Body of pancreas (tissue), 4 donors: ENCODE measurements at regions not wholly inside any gene's neighbourhood (a gene's known extent, or its start where the extent isn't known, plus 50 kb on each side); places are given as distances from the start of the nearest gene placed in this dataset.

Experiments used
- ATAC-seq: fragments of 150-250 bp; one replicate; pipeline ENCODE4 v1.9.1; 2016
- DNase-seq, 4 donors: peaks; one replicate each; pipeline ENCODE4 v3.0.0-alpha.2; 2019
- H3K27ac ChIP-seq, 4 donors: fragments of 200-600 bp; sonication (generic); 1 replicate in 3 of 4; 2 replicates in 1 of 4; pipeline versions ENCODE4 v1.5.1 to v1.6.1; 2016 to 2019; ENCODE audit warnings: mild to moderate bottlenecking in 1 of 4, mixed read lengths in 1 of 4, moderate library complexity in 1 of 4
- H3K27me3 ChIP-seq, 2 donors: fragments of 200-600 bp; sonication (generic); one replicate each; pipeline ENCODE4 v1.6.0; 2016; ENCODE audit warnings: mild to moderate bottlenecking in 1 of 2
- H3K36me3 ChIP-seq, 2 donors: fragments of 200-600 bp; sonication (generic); replicated peaks in 1 of 2; 2 replicates each; pipeline ENCODE4 v1.5.1; 2016; ENCODE audit warnings: low read depth in 2 of 2; ENCODE audit not compliant: insufficient read depth in 1 of 2
- H3K4me1 ChIP-seq: fragments of 200-600 bp; sonication (generic); one replicate; pipeline ENCODE4 v1.6.0; 2016
- H3K4me3 ChIP-seq, 2 donors: fragments of 200-600 bp; sonication (generic); 1 replicate in 1 of 2; 2 replicates in 1 of 2; pipeline ENCODE4 v1.5.1; 2016 to 2019
- H3K9me3 ChIP-seq, 3 donors: fragments of 200-600 bp; sonication (generic); 1 replicate in 2 of 3; 2 replicates in 1 of 3; pipeline ENCODE4 v1.5.1; 2016
- POLR2A ChIP-seq, 3 donors: fragments of 450-650 bp; IDR thresholded peaks; one replicate each; pipeline ENCODE4 v1.6.1; 2016; ENCODE audit warnings: antibody characterized with exemption in 3 of 3, mild to moderate bottlenecking in 2 of 3
- WGBS, 2 donors: methylation state at CpG; one replicate each; pipeline ENCODE4 v1.1.5; 2017; 5-methylcytosine and 5-hydroxymethylcytosine counted together
- intact Hi-C: fragments of 100-400 bp; cut with DNase I; formaldehyde crosslinking; loops from one replicate; pipeline ENCODE4 v1.15.1; 2023
- TF ChIP-seq, protein P1 (sequence below), 7 experiments: fragments of 450-650 bp in 4 of 7; fragments of 200-600 bp in 3 of 7; sonication (generic) in 3 of 7; IDR thresholded peaks; one replicate each; pipeline ENCODE4 v1.5.1; 2016 to 2019; ENCODE audit warnings: antibody characterized with exemption in 7 of 7

DNA sequence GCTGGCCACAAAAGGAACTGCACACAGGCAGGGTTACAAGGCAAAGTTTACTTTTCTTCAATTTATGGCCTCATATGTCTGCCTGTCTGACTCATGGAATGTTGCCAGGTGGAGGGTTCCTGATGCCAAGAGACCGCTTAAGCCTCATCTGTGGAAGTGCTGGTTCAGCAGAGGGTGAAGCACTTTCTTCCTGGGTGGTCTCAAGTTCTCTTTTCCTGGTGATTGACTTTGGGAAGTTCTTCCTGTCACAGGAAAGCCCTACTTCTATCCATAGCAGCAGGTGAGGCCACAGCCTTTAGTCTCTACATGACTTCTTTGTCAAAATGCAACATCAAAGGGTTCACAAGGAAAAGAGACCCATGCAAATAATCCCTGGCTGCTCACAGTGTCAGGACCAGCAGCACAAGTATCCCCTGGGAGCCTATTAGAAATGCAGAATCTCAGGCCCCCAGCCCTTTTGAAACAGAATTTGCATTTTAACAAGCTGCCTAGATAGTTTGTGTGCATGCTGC, 81.4 kb upstream of the IGFBP7 start:
- ATAC-seq (peak; percentile 38), DNase-seq (peak; percentile 8 to 52 (median 34))
- Histone ChIP-seq H3K4me1 (no peaks in the 10 kb centered on the region), H3K36me3 (no peaks in the 10 kb centered on the region), H3K4me3 (no peak overlapping the region), H3K27ac (no peak overlapping the region), H3K27me3 (no peaks in the 10 kb centered on the region), H3K9me3 (no peaks in the 10 kb centered on the region)
- 57 to 75% methylated on average over 1 of the region's 1 CpG for WGBS, 2 donors
- intact Hi-C loops = no loop called here
- TF ChIP-seq, protein P1, sequence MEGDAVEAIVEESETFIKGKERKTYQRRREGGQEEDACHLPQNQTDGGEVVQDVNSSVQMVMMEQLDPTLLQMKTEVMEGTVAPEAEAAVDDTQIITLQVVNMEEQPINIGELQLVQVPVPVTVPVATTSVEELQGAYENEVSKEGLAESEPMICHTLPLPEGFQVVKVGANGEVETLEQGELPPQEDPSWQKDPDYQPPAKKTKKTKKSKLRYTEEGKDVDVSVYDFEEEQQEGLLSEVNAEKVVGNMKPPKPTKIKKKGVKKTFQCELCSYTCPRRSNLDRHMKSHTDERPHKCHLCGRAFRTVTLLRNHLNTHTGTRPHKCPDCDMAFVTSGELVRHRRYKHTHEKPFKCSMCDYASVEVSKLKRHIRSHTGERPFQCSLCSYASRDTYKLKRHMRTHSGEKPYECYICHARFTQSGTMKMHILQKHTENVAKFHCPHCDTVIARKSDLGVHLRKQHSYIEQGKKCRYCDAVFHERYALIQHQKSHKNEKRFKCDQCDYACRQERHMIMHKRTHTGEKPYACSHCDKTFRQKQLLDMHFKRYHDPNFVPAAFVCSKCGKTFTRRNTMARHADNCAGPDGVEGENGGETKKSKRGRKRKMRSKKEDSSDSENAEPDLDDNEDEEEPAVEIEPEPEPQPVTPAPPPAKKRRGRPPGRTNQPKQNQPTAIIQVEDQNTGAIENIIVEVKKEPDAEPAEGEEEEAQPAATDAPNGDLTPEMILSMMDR (IDR thresholded peaks at IDR 0.05) = no peak
- no peak for TF ChIP-seq POLR2A (IDR thresholded peaks at IDR 0.05)

DNA sequence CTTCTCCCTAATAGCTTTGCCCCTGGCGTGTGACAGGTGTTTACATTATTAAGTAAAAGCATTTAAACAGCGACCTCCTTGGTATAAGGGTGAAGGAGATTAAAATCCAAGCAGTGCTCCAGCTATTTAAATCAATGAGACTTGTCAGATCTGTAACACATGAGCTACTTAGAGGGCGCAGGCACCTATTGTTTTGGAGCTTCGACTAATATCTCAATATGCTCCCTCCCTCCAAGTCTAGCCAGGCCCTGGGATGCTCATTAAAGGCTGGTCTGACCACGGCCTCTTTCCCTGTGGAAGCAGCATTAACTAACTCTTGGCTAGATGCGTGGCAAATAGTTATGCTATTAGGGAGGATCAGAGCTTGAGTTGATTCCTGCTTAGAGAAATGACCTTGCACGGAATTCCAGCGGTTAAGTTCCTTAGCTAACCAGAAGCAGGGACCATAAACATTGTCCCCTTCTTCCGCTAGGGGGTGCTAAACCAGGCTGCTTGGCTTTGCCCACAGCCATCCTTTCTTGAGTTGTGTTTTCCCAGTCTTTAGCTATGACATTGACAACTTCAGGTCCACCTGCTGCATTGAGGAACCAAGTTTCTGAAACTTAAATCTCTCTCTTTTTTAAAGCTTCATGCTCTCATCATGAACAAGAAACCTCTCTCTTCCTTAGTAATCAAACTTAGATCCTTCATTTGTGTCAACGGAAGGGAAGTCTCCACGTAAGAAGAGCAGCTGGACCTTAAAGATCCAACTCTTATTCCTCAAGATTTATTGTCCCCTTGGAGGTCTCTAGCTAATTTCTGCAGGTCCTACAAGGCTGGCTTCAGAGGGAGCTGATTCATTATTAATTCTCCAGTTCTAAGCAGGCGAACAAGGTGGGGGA, 80.7 kb upstream of the IGFBP7 start:
- no peaks in the 10 kb centered on the region for H3K36me3 ChIP-seq
- H3K4me3 ChIP-seq = no peak overlapping the region
- ATAC-seq = no peak
- H3K27me3 ChIP-seq = no peaks in the 10 kb centered on the region
- intact Hi-C loops = no loop called here
- H3K27ac ChIP-seq = no peak overlapping the region
- H3K4me1 ChIP-seq = no peaks in the 10 kb centered on the region
- 33 to 34% methylated on average over 12 of the region's 12 CpGs for WGBS, 2 donors
- TF ChIP-seq POLR2A (IDR thresholded peaks at IDR 0.05) = no peak
- TF ChIP-seq, protein P1 (IDR thresholded peaks at IDR 0.05) = peak in 6 of 7 experiments; percentile 23 to 50 (median 34)
- no peaks in the 10 kb centered on the region for H3K9me3 ChIP-seq
- peak; percentile 13 to 27 (median 16) for DNase-seq

DNA sequence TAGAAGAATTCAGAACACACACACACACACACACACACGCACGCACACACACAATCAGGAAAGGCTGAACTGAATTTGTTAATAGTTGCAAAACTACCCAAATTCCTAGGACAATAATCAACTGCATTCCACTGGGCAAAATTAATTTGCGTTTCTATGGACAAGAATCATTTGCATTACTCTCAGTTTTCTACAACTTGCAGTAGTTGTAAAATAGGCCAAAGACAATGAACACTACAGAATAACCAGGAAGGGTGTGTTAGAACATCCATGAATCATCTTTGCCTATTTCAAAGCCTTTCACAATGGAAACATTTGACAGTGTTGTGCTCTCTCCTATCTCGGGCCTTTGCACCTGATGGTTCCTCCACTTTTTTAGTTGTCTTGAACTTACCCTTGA, 77.1 kb upstream of the IGFBP7 start:
- no peaks in the 10 kb centered on the region for H3K36me3 ChIP-seq
- no peaks in the 10 kb centered on the region for H3K27me3 ChIP-seq
- TF ChIP-seq, protein P1 (IDR thresholded peaks at IDR 0.05) = no peak
- no peak for TF ChIP-seq POLR2A (IDR thresholded peaks at IDR 0.05)
- ATAC-seq = no peak
- H3K4me1 ChIP-seq = no peaks in the 10 kb centered on the region
- no peak overlapping the region for H3K4me3 ChIP-seq
- 38 to 51% methylated on average over 4 of the region's 4 CpGs for WGBS, 2 donors
- H3K9me3 ChIP-seq = no peaks in the 10 kb centered on the region
- intact Hi-C loops = no loop called here
- no peak for DNase-seq
- H3K27ac ChIP-seq = no peak overlapping the region

DNA sequence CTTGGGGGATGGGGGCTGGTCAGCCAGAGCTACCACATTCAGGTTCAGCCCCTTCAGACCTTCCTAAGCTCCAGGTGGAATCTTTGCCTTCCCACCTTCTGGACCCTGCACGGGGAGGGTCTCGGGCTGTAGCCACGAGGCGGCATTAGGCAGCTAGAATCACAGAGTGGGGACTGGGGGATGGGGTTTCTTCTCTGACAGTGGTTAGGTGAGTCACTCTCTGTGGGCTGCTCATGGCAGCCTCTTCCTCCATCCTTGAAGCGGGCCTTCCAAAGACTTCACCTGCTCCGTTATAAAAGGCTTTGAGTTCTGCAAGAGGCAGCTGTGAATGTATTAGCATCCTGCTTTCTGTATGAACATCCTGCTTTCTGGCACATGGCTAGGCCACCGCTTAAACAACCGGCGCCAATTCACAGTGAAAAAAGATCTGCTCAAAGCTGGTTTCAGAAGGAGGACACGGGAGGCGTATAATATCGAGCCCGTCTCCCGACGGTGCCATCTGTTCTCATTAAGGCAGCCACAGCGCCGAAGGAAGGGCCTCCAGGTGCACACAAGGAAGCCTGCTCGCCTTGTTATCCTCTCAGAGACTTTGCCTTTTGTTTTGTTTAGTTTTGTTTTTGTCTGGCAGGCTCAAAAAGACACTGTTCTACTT, 74.3 kb upstream of the IGFBP7 start:
- H3K27me3 ChIP-seq = no peaks in the 10 kb centered on the region
- WGBS, 2 donors = 82 to 88% methylated on average over 17 to 18 of the region's 18 CpGs
- H3K4me1 ChIP-seq = no peaks in the 10 kb centered on the region
- H3K4me3 ChIP-seq = no peak overlapping the region
- H3K36me3 ChIP-seq = no peaks in the 10 kb centered on the region
- TF ChIP-seq POLR2A (IDR thresholded peaks at IDR 0.05) = no peak
- TF ChIP-seq, protein P1 (IDR thresholded peaks at IDR 0.05) = no peak
- intact Hi-C loops = no loop called here
- no peak for DNase-seq
- H3K9me3 ChIP-seq = no peaks in the 10 kb centered on the region
- no peak overlapping the region for H3K27ac ChIP-seq
- no peak for ATAC-seq
